Spleen (tissue), 7 donors: ENCODE measurements at regions not wholly inside any gene's neighbourhood (a gene's known extent, or its start where the extent isn't known, plus 50 kb on each side); places are given as distances from the start of the nearest gene placed in this dataset.

Source experiments
- POLR2A ChIP-seq, 3 donors: fragments of 450-650 bp; IDR thresholded peaks; one replicate each; pipeline ENCODE4 v1.5.1; 2017; ENCODE audit warnings: antibody characterized with exemption in 3 of 3, mild to moderate bottlenecking in 1 of 3
- TF ChIP-seq, protein P1 (sequence below), 11 experiments: fragments of 200-600 bp in 7 of 11; fragments of 450-650 bp in 4 of 11; sonication (generic) in 4 of 11; IDR thresholded peaks in 8 of 11; conservative IDR thresholded peaks in 3 of 11; 1 replicate in 7 of 11; 2 replicates in 4 of 11; pipeline versions ENCODE4 v1.4.0 to v1.8.0; 2016 to 2021; ENCODE audit warnings: antibody characterized with exemption in 11 of 11, inconsistent platforms in 4 of 11, mild to moderate bottlenecking in 1 of 11
- donor health status: DM: no; HTN: no; CAD: no; lungs with moderate emphysema.
- donor health status: DM: no; HTN: no; CAD: no.
- donor health status: DM: no; HTN: no; CAD: no.

DNA sequence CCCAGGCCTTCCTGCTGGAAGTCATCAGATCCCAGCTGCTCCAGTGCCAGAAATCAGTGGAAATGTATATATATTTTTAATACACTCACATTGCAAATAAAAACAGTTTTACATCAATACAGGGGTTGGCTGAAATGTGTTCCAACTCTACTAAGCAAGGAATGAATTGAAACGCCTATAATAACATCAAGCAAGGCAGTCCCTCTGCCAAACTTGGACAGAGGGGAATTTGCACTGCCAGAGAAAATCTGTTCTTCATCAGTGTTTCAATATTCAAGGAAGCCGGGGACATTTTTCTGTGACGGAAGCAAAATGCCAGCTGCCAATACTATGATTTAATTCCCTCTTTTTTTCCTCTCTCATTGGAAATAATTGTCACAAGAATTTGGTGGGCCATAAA lies 335.3 kb downstream of the TNS1 start:
- no peak for TF ChIP-seq POLR2A (IDR thresholded peaks at IDR 0.05)
- TF ChIP-seq, protein P1, sequence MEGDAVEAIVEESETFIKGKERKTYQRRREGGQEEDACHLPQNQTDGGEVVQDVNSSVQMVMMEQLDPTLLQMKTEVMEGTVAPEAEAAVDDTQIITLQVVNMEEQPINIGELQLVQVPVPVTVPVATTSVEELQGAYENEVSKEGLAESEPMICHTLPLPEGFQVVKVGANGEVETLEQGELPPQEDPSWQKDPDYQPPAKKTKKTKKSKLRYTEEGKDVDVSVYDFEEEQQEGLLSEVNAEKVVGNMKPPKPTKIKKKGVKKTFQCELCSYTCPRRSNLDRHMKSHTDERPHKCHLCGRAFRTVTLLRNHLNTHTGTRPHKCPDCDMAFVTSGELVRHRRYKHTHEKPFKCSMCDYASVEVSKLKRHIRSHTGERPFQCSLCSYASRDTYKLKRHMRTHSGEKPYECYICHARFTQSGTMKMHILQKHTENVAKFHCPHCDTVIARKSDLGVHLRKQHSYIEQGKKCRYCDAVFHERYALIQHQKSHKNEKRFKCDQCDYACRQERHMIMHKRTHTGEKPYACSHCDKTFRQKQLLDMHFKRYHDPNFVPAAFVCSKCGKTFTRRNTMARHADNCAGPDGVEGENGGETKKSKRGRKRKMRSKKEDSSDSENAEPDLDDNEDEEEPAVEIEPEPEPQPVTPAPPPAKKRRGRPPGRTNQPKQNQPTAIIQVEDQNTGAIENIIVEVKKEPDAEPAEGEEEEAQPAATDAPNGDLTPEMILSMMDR (IDR thresholded peaks at IDR 0.05 in 8 of 11, conservative IDR thresholded peaks at IDR 0.05 in 3 of 11), result no peak
